EL (cell line): ENCODE measurements at regions not wholly inside any gene's neighbourhood (a gene's known extent, or its start where the extent isn't known, plus 50 kb on each side); places are given as distances from the start of the nearest gene placed in this dataset.

ENCODE experiments used
- DNase-seq: peaks from one replicate; pipeline ENCODE4 v3.0.0-alpha.2; 2016

- no peak for DNase-seq
These were observed 145.2 kb upstream of the AJAP1 start for GRCh38 chr1:4509206-4509605.

GRCh38 chr1:4510276-4510691 is 144.1 kb upstream of the AJAP1 start:
- DNase-seq, result no peak

DNA sequence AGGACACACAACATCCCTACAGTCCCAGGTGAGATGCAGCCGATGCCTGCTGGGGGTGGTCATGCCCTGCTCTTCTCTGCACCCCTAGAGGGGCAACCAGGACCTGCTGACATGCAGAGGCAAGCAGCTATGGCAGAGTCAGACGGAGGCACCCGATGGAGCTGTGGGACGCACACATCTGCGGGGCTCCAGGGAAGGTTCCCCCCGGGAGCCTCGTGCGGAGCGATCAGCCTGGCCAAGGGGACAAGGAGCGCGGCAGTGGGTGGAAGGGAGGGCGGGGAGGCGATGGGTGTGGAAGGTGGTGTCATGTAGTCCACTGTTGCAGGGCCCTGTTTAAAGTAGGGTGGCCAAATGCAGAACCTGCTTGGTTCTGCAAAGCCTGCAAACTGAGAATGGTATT is 143.0 kb upstream of the AJAP1 start:
- no peak for DNase-seq

- DNase-seq, result no peak
These were observed 141.8 kb upstream of the AJAP1 start for GRCh38 chr1:4512636-4513035.

GRCh38 chr1:4513685-4514084 is 140.7 kb upstream of the AJAP1 start:
- DNase-seq, result no peak

GRCh38 chr1:4515727-4516289 is 138.6 kb upstream of the AJAP1 start:
- DNase-seq, result no peak

DNA sequence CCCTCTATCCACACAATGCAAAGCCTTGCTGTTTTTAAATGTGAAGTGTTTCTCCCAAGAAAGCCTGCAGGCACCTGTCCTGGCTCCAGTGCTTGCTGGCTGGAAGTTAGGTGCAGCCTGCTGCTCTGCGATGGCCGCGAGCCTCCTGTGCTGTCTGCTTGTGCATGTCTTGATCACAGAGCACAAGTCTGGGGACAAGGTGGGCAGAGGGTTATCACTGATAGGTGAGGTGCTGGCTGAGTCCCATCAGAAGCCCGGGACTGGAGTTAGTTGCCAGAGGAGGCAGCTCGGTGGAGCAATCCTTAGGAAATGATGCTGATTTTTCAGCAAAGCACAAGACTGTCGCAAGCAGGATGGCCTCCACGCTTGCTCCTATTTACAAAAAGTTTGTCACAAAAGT is 137.8 kb upstream of the AJAP1 start:
- no peak for DNase-seq

DNA sequence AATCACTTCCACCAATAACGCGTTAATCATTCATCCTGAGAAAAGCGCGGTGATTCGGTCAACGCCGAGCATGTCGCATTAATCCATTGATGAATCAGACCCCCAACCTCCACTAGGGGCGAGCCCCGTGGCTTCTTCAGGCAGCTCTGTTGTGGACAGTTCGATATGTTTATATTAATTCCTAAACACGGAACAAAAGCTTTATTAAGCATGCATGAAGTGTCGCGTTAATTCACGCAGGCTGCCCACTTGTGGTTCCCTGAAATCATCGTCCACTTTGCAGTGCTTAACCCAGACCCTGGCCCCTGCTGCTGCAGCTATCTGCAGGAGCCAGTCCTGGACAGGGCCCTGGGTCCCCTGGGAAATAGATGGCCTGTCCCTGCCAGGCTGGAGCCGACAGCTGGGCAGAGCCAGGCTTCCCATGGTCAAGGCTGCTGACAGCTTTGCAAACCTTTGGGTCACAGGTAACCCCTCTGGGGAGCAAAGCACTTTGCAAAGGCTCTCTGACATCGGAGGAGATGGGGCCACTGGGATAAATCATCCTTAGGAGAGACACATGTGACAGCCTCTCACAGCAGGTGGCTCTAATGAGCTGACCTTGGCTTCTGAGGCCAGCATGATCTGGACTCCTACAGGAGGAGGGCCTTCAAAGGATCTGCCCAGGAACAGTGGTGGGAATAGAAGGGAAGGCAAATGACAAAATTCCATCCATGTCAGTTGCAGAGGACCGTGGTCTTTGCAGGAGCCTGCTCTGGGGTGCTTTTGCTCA is 137.0 kb upstream of the AJAP1 start:
- DNase-seq, result no peak

DNA sequence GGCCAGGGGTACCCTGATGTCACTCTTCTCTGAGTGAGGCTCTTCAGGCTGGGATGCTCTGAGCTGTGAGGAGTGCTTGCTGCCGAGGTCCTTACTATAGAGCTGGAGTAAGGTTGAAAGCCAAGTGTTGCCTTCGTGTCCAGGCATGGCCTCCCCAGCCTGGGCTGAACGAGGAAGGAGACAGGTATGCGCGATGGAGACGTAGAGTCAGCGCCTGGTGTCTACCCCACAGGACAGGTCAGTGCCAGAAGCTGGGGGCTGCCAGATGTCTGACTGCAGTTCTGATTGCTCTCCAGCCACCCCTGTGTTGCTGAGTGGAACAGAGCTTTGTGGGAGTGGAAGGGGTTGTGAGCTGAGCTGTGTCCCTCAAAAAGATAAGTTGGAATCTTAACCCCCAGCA is 135.8 kb upstream of the AJAP1 start:
- no peak for DNase-seq

DNA sequence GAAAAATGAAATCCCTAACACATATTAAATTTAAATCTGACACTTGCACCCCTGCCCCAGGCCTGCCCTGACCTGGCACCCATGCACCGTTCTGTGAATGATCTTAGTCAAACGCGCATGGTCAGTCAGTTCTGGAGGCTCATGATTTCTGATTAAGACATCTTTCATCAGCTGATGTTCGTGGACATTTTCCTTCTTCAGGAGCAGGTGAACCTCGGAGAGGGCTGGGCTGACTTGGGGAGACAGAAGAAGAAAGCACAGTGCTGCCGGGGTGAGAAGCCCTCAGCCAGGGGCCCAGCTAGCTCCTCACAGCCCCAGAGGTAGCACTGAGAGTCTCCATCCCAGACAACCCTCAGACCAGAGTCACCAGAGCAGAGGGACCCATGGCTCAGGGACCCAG is 134.5 kb upstream of the AJAP1 start:
- DNase-seq, result no peak

DNA sequence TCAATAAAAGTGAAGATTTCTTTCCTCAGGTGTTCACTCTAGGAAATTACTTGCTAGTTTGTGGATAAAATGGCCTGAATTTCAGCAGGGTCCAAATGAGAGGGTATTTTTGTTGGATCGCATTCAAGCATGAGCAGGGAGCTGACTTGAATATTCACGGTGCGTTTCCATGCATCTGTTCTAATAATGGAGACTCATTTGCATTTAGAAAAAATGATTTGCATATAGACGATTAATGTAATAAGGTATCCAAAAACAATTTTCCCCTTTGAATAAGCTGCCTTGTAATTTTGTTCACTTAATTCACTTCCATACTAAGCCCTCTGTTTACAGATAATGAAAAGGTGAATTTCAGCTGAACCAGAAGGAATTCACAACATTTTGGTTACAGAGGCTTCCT is 130.9 kb upstream of the AJAP1 start:
- no peak for DNase-seq

DNA sequence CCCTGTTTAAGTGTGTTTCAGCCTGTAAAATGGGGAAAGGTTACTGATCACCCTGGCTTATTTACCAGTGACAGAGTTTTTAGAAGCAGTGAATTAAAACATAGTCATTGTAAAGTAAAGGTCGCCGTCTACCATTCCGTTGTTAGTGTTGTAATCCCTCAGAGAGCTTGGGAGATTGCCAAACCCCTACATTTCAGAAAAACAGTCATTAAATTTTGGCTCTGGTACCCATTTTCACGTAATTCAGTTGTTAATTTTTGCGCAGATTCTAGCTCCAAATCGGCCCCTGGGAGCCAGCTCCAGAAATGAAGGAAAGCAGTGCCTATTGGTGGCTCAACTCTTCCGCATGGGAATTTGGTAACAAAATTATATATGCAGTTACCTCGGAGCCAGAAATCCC is 127.7 kb upstream of the AJAP1 start:
- no peak for DNase-seq

GRCh38 chr1:4527819-4528218 is 126.6 kb upstream of the AJAP1 start:
- DNase-seq, result no peak

GRCh38 chr1:4528590-4528989 is 125.8 kb upstream of the AJAP1 start:
- DNase-seq, result no peak

DNA sequence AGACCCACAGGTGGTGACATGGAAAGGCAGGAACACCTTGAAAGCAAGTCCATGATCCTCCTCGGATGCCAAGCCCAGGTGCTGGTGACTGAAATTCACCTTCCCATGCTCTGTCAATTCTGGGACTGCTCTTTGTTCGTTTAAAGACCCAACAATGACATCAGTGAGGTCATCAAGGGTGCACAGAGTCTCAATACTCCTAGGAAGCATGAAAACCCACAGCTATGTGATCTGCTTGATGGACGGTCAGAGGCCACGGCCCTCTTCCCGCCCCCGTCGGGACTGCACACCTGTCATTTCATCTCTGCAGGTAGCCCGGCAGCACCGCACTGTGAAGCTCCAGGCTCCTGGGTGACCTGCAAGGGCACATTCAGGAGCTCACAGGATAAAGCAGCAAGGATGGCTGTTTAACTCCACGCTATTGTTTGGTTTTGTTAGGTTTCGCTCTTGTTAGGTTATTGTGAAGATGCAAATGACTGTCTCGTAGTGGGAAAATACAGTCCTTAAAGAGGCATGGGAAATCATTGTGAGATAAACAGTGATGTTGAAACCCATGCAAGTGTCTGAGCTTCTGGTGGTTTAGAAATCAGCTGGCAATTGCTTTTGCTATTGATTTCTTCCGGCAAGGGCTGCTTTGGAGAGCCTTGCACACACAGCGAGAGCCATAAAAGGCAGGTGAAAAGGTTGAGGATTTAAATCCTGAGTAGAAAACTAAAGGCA is 124.8 kb upstream of the AJAP1 start:
- no peak for DNase-seq

DNA sequence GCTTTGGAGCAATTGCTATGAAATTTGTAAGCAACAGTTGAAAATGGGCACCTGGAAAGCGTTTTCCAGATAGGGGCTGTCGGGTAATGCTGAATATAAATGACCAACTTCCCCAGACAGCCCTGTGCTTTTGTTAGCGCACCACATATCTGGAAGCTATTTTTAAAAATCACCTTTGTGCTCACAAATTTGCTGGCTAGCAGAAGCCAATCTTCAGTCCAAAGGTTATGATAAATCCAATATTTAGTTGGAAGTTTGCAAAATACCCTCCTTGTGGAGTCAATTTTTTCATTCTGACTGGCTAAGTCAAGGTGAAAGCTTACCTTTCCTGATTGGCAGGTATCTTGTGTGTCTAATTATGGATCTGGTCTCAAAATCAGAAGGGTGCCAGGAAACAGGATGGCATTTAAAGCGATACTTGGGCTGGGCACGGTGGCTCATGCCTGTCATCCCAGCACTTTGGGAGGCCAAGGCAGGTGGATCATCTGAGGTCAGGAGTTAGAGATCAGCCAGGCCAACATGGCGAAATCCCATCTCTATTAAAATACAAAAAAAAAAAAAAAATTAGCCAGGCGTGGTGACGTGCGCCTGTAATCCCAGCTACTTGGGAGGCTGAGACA is 124.1 kb upstream of the AJAP1 start:
- no peak for DNase-seq

GRCh38 chr1:4531842-4532241 is 122.6 kb upstream of the AJAP1 start:
- DNase-seq, result no peak

DNA sequence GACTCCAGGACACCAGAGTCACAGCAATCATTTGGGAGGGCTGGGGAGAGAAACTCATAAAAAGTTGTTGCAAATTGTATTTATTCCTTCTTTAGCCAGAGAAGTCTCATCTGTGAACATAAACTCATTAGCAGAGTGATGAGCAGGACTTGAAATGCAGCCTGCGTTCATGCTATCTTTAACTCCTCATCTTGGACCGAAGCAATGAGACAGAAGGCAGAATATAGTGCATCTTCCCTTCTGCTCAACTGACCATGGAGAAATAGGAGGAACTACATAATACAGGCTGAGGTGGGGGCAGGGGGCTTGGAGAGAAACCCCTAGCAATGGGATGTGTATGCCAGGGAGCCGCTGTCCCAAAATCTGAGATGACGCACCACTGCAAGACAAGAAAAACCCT is 121.8 kb upstream of the AJAP1 start:
- no peak for DNase-seq

DNA sequence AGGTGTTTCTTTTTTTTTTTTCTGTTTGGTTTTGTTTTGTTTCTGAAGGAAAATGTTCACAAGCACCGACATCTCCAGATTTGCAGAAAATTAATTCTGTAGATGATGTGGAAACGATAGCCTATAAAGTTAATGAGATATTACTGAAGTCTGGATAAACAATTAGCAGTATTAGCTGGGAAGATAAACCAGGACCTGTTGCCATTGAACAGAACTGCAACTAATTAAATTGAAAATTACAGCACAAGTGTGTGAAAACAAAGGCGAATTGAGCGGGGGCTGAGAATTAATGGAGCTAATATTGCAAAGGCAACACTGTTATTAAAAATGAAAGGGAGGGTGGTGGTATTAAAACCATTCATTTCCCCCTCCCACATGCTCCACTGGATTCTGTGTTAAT is 107.5 kb upstream of the AJAP1 start:
- DNase-seq, result no peak

DNA sequence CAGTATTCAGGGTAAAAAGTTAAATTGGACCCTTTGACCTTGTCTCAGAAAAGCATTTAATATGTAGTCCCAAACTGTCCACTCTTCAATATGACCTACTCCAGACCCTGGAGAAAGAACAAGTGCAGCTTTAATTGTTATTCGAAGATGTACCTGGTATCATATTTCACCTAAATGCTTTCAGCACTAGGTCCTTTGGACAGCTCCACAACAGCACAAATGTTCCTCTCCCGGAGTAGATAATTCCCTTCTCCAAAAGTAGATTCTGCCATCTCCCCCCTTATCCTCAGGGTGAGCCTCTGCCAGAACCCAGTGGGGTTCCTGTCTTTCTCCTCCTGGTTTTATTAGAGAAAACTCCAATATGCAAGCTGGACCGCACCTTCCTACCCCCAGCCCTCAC is 104.5 kb upstream of the AJAP1 start:
- no peak for DNase-seq

- DNase-seq, result no peak
These were observed 103.5 kb upstream of the AJAP1 start for GRCh38 chr1:4550941-4551340.

GRCh38 chr1:4551706-4552105 is 102.7 kb upstream of the AJAP1 start:
- DNase-seq, result no peak

GRCh38 chr1:4553761-4554160 is 100.6 kb upstream of the AJAP1 start:
- no peak for DNase-seq

- DNase-seq, result no peak
These were observed 100.0 kb upstream of the AJAP1 start for GRCh38 chr1:4554271-4554865.
